Loucy (cell line): ENCODE measurements at regions not wholly inside any gene's neighbourhood (a gene's known extent, or its start where the extent isn't known, plus 50 kb on each side); places are given as distances from the start of the nearest gene placed in this dataset.

ENCODE experiments used
- EZH2phosphoT487 ChIP-seq: fragments of 200-600 bp; IDR thresholded peaks from 2 replicates; pipeline ENCODE4 v1.6.1; 2018; ENCODE audit warnings: antibody characterized with exemption, mild to moderate bottlenecking, moderate library complexity, borderline replicate concordance
- TF ChIP-seq, protein P1 (sequence below): fragments of 200-600 bp; sonication (generic); conservative IDR thresholded peaks from 2 replicates; pipeline ENCODE4 v1.5.1; 2014; ENCODE audit warnings: mild to moderate bottlenecking, antibody characterized with exemption, low read length

DNA sequence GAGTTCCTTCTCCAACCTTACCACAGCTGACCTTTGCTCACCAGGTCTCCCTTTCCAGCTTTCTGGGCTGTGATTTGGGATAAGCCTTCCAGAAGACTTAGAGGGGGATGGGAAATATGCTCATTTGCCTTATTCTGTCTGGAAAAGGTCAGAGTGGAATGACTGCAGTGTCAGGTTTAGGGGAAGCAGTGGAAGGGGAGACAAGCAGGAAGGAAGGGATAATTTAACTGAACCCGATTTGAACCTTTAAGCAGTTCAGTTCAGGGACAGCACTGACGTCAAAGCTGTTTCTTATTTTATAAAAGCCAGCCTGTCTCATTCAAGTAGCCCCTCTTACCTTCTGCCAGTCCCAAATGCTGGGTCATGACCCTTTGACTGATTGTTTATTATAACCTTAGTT, 418.4 kb upstream of the RARB start:
- TF ChIP-seq, protein P1, sequence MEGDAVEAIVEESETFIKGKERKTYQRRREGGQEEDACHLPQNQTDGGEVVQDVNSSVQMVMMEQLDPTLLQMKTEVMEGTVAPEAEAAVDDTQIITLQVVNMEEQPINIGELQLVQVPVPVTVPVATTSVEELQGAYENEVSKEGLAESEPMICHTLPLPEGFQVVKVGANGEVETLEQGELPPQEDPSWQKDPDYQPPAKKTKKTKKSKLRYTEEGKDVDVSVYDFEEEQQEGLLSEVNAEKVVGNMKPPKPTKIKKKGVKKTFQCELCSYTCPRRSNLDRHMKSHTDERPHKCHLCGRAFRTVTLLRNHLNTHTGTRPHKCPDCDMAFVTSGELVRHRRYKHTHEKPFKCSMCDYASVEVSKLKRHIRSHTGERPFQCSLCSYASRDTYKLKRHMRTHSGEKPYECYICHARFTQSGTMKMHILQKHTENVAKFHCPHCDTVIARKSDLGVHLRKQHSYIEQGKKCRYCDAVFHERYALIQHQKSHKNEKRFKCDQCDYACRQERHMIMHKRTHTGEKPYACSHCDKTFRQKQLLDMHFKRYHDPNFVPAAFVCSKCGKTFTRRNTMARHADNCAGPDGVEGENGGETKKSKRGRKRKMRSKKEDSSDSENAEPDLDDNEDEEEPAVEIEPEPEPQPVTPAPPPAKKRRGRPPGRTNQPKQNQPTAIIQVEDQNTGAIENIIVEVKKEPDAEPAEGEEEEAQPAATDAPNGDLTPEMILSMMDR = no peak
- no peak for TF ChIP-seq EZH2phosphoT487
